ENCODE measurements at regions not wholly inside any gene's neighbourhood (a gene's known extent, or its start where the extent isn't known, plus 50 kb on each side); places are given as distances from the start of the nearest gene placed in this dataset.
"Not testable (repeated sequence)": the region's sequence is repeated elsewhere in the genome, so short reads cannot be mapped to it uniquely, and the experiment has no call there.

DNA sequence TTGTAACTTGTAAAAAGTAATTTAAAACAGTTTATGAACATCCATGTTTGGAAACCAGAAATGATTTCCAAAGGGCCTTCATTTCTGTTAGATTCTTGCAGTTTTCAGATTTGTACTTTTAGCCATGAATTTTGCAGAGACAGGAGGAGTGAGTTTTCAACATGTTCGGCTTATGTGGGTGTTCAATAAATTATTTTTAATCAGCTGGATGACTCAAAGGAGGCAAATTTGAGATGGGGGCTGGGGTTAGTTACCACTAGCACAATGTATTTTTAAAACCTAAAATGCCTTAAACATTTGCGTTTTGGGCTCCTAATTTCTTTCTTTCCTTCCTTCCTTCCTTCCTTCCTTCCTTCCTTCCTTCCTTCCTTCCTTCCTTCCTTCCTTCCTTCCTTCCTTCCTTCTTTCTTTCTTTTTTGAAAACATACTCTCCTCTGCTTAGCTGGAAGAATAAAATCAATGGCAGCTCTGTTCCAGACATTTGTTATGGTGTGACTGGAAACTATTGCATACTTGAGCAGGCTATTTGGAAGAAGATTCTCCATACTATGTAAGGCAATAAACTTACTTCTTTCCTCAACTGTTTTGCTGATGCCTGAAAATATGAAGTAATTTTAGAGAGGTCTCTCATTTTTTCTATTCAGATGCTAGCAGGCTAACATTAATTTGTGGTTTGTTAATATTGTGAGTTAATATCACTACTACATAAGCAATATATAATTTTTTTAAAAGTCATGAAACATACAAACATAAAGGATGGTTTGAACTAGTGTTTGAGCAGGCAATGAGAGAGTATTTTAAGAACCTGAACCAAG lies 394.4 kb downstream of the NYAP2 start:
- Histone ChIP-seq H3K9me3 (no peaks in the 10 kb centered on the region), H3K4me3 (no peak overlapping the region)

DNA sequence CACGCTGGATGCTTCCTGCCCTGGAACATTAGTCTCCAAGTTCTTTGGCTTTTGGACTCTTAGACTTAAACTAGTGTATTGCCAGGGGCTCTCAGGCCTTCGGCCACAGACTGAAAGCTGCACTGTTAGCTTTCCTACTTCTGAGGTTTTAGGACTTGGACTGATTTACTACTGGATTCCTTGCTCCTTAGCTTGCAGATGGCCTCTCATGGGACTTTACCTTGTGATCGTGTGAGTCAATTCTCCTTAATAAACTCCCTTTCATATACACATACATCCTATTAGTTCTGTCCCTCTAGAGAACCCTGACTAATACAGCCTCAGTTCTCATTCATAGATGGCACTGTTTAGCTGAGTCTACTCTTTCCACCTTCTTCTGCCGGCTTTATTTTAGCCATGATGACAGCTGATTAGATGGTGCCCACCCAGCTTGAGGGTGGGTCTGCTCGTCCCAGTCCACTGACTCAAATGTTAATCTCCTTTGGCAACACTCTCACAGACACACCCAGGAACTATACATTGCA lies 389.1 kb downstream of the NYAP2 start:
- H3K4me3 ChIP-seq: no peak overlapping the region
- no peak for DNase-seq
- H3K27me3 ChIP-seq: no peaks in the 10 kb centered on the region
- no peaks in the 10 kb centered on the region for H3K36me3 ChIP-seq
- no peaks in the 10 kb centered on the region for H3K9me3 ChIP-seq

More for the DNA sequence above, 394.4 kb downstream of the NYAP2 start:
- DNase-seq: no peak
- H3K27me3 ChIP-seq: no peaks in the 10 kb centered on the region
- H3K36me3 ChIP-seq: no peaks in the 10 kb centered on the region

DNA sequence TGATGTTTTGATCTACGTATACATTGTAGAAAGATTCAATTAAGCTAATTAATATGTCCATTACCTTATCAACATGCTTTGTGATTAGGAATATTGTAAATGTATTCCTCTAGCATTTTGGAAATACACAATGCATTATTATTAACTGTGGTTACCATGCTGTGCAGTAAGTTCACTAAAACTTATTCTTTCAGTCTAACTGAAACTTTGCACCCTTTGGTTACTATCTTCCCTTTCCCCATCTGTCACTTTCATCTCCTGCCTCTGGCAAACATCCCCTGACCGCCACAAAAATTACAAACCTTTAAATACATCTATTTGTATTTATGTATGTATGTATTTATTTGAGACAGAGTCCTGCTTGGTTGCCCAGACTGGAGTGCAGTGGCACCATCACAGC lies 388.0 kb downstream of the NYAP2 start:
- H3K9me3 ChIP-seq: no peaks in the 10 kb centered on the region

DNA sequence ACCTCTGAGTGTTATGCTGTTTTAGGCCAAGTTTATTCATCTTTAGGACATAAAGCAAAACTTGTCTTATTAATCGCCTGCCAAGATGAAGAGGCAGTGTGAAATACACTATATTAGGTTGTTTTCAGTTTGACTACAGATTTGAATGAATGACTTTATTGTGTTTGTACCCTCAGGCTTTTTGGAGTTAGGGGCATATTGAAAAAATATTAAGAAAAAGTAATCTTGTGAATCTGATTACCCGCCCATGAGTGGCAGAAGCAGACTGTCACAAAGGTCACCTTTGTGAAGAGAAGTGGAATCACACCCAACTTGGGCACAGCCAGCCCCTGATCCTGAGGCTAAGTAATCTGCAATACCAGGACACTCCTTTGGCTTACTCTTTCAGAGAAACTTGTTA lies 382.5 kb downstream of the NYAP2 start:
- Histone ChIP-seq H3K9me3 (no peaks in the 10 kb centered on the region), H3K4me3 (no peak overlapping the region), H3K27me3 (no peaks in the 10 kb centered on the region), H3K36me3 (no peaks in the 10 kb centered on the region)
- no peak for DNase-seq

More for the DNA sequence above, 388.0 kb downstream of the NYAP2 start:
- Histone ChIP-seq H3K36me3 (no peaks in the 10 kb centered on the region), H3K27me3 (no peaks in the 10 kb centered on the region), H3K4me3 (no peak overlapping the region)
- no peak for DNase-seq

DNA sequence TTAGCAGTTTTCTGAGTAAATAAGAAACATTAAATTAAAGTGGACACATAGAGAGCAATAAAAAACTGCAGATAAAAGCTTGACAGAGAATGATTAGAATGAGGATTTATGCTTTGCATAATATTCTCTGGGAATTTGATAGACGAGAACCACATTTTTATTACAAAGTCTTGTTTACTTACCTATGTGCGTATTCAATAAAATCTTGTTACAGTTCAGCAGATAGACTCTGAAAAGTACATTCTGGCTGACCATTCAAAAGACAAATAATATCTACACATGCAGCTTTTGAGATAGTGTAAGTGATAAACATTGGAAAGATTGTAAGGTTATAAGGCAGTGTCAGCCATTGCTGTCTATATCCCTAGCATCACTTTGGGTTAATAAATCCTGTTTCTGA lies 381.6 kb downstream of the NYAP2 start:
- H3K36me3 ChIP-seq: no peaks in the 10 kb centered on the region
- no peaks in the 10 kb centered on the region for H3K9me3 ChIP-seq
- DNase-seq: no peak
- no peaks in the 10 kb centered on the region for H3K27me3 ChIP-seq
- no peak overlapping the region for H3K4me3 ChIP-seq

DNA sequence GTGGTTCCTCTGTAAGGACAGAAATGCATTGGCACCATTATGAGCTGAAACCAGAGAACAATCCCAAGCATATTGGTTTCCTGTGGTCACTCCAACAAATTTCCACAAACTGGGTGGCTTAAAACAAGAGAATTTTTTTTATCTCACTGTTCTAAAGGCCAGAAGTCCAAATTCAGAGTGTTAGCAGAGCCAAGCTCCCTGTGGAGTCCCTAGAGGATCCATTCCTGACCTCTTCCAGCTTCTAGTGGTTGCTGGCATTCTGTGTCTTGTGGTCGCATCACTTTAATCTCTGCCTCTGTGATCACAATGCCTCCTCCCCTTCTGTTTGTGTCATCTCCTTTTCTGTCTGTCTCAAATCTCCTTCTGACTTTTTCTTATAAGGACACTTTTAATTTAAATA lies 380.3 kb downstream of the NYAP2 start:
- no peaks in the 10 kb centered on the region for H3K27me3 ChIP-seq
- DNase-seq: peak; percentile 26
- no peaks in the 10 kb centered on the region for H3K36me3 ChIP-seq
- no peaks in the 10 kb centered on the region for H3K9me3 ChIP-seq
- no peak overlapping the region for H3K4me3 ChIP-seq

DNA sequence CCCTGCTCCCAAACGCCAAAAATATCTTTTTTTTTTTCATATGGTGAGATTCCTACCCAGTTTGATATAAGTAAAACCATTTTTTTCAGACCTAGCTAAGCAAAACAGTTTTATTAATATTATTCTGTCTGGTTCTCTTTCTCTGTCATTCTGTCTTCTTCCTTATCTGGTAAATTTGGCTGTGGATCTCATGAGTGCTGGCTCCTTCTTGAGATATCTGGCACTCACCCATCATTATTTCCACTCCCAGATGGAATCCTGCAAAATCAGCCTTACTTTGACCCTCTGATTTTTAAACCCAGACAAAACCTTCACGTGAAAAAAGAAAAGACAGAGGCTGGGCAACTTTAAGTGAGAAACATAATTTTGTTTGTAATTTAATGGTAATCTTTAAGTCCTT lies 373.6 kb downstream of the NYAP2 start:
- H3K36me3 ChIP-seq: no peaks in the 10 kb centered on the region
- no peaks in the 10 kb centered on the region for H3K27me3 ChIP-seq
- no peak overlapping the region for H3K4me3 ChIP-seq
- no peak for DNase-seq
- peaks cover 3% of the 10 kb centered on the region; the same call in 1 of the 2 replicates for H3K9me3 ChIP-seq

DNA sequence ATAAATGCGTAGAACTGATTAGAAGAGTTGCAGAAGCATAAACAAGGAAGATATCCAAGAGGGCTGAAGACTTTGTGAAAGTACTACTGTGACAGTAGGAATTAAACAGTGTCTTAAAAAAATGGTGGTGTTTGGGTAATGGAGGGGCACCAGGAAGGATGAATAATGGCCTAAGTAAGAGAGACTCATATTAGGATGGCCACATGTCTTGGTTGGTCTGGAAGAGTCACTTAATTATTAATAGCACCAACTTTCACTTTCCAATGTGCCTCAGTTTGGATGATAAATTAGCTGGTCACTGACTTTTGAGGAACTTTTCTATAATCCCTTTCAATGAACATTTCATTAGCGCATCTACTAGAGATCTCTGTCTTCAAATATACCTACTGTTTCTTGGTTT lies 372.2 kb downstream of the NYAP2 start:
- H3K36me3 ChIP-seq: no peaks in the 10 kb centered on the region
- peaks cover 3% of the 10 kb centered on the region; the same call in 1 of the 2 replicates for H3K9me3 ChIP-seq
- no peak for DNase-seq
- H3K27me3 ChIP-seq: no peaks in the 10 kb centered on the region
- no peak overlapping the region for H3K4me3 ChIP-seq

DNA sequence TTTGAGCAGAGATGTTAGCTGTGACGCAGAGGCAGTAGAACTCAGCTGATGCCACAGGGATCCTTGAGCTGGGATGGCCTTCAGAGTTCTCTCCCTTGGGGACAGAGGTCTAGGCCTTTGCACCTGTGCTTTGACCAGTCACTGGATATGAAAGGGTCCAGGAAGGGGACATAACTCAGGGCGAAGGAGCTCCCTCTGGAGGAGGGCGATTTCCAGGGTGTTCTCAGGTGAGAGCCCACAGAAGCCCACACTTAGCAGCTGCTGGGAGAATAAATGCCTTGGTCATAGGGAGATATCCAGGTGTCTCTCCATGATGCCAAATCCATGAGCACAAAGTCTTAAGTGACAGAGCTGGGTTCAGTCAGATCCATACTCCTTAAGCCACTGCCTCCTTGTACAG lies 369.2 kb downstream of the NYAP2 start:
- no peak for DNase-seq
- Histone ChIP-seq H3K9me3 (no peaks in the 10 kb centered on the region), H3K4me3 (no peak overlapping the region), H3K36me3 (no peaks in the 10 kb centered on the region), H3K27me3 (no peaks in the 10 kb centered on the region)

DNA sequence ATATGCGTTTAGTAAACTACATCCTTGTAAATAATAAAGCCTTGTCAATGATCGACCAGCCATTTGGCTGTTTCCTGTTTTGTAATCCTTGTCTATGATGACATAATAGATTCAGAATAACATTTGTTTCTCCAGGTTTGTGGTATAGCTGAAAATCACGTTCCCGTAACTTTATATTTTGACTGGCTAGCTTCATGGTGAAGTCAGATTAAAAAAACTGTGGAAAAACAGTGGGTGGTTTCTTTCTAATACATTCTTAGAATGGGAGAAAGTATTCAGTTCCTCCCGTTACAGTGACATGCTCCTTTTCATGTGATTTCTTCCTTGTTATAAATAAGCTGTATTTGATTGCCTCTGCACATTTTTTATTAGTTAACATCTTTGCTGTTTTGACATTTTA lies 366.9 kb downstream of the NYAP2 start:
- Histone ChIP-seq H3K4me3 (no peak overlapping the region), H3K36me3 (no peaks in the 10 kb centered on the region), H3K9me3 (no peaks in the 10 kb centered on the region), H3K27me3 (no peaks in the 10 kb centered on the region)
- DNase-seq: no peak

DNA sequence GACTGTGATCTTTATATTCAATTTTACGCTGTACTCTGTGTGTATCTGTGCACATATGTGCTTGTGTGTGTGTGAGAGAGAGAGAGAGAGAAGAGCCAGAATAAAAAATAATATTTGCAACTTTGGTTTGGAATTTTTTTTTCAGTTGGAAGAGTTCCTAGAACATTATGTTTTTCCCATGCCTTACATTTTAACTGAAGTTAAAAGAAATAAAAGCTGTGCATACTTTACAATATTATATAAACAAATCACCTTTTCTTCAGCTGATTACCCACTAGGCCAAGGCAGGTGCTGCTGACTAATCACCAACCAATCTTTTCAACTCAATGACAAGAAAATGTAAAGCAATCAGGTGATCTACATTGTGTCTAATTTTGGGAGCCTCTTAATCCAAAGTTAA lies 366.3 kb downstream of the NYAP2 start:
- Histone ChIP-seq H3K4me3 (no peak overlapping the region), H3K27me3 (no peaks in the 10 kb centered on the region), H3K9me3 (no peaks in the 10 kb centered on the region), H3K36me3 (no peaks in the 10 kb centered on the region)
- DNase-seq: no peak

DNA sequence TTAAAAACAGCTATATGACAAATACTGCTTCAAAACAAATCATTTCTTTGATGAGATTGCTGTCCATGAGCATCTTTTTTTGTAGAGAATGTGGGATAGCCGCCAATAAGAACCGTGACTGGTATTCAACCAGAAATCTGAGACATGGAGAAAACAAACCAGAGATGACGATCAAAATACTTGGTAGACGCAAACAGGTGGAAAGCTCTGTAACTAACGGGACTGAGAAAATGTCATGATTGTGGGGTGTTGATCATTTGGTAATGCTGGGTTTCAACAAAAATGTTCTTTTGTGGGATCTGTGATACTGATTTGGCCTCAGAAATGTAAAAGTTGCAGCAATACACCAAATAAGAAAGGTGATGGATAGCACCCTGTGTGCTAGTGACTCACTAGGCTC lies 364.8 kb downstream of the NYAP2 start:
- Histone ChIP-seq H3K9me3 (no peaks in the 10 kb centered on the region), H3K4me3 (no peak overlapping the region), H3K36me3 (no peaks in the 10 kb centered on the region), H3K27me3 (no peaks in the 10 kb centered on the region)
- no peak for DNase-seq

DNA sequence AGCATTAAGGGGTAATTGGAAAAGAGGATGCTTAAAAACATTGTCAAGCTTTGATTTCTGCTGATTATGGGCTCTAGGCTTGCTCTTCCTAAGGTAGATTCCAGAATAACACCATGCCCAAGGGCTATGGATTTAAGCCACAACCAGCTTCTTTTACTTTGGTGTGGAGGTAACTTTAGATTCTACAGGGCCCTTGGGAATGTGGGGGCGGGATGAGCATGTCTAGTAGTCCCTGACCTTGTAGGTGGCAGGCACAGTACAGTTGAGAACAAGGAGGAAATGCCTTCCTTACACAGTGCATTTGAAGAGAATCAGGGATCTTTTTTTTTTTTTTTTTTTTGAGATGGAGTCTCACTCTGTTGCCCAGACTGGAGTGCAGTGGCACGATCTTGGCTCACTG lies 364.2 kb downstream of the NYAP2 start:
- no peaks in the 10 kb centered on the region for H3K36me3 ChIP-seq
- no peak for DNase-seq
- H3K4me3 ChIP-seq: no peak overlapping the region
- H3K9me3 ChIP-seq: no peaks in the 10 kb centered on the region
- no peaks in the 10 kb centered on the region for H3K27me3 ChIP-seq

DNA sequence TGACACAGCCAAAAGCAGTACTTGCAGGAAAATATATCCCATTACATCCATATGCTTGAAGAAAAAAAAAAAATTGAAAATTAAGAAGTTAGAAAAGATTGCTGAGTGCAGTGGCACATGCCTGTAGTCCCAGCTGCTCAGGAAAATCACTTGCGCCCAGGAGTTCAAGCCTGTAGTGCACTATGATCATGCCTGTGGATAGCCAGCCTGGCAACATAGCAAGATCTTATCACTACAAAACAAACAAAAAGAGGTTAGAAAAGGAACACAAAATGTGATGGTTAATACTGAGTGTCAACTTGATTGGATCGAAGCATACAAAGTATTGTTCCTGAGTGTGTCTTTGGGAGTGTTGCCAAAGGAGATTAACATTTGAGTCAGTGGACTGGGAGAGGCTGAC lies 361.9 kb downstream of the NYAP2 start:
- DNase-seq: no peak
- H3K9me3 ChIP-seq: no peaks in the 10 kb centered on the region
- H3K27me3 ChIP-seq: no peaks in the 10 kb centered on the region
- no peaks in the 10 kb centered on the region for H3K36me3 ChIP-seq
- no peak overlapping the region for H3K4me3 ChIP-seq

DNA sequence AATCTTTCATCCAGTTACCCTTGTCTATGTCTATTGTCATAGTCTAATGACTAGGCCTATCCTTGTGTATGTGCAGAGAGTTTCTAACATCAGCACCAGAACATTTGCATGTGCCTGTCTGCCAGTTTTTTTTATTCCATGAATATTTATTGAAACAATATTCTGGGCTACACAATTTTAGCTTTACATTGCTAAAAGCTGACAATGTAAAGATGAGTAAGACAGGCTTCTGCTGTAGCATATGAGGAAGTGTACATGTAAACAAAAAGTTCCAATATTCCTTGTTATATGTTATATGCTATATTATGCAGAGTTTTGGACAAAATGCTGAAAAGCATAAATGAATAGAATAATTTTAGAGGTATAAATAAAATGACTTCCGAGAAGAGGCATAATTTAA lies 357.7 kb downstream of the NYAP2 start:
- Histone ChIP-seq H3K27me3 (no peaks in the 10 kb centered on the region), H3K36me3 (no peaks in the 10 kb centered on the region), H3K4me3 (no peak overlapping the region), H3K9me3 (no peaks in the 10 kb centered on the region)
- no peak for DNase-seq

DNA sequence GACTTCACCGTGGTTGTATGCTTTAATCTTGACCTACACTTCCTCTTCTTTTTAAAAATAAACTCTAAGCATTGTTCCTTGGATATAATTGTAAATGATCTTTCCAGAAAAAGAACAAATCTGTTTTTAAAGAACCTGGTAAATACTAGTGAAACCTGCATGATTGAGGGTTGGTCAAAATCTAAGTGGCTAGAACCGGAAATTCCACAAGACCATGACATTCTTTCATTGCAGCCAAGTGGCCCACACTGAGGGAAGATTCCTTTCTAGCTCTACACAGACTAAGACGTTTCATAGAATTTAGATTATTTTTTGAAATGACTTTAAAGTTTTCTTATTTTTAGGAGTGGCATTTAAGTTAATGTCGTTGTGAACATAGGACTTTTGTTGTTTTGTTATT lies 356.7 kb downstream of the NYAP2 start:
- no peak for DNase-seq
- H3K27me3 ChIP-seq: no peaks in the 10 kb centered on the region
- H3K4me3 ChIP-seq: no peak overlapping the region
- no peaks in the 10 kb centered on the region for H3K9me3 ChIP-seq
- H3K36me3 ChIP-seq: no peaks in the 10 kb centered on the region

DNA sequence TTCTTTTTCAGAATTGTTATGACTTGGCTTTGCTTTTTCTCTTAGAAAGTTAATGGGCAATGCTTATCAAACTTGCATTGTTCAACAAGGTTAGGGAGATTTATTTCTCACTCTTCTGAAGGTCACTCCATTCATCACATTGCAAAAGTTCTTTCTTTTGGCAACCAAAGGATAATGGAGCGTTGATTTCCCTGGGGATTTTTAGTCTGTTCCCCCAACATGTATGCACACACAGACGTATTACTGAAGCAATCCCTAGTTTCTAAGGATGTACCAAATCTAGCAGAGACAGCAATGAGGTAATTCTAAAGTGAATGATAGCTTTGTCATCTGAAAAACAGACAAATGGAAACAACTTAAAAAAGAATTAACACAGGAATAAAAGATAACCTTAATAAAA lies 349.1 kb downstream of the NYAP2 start:
- no peak for DNase-seq
- Histone ChIP-seq H3K27me3 (no peaks in the 10 kb centered on the region), H3K9me3 (no peaks in the 10 kb centered on the region), H3K36me3 (no peaks in the 10 kb centered on the region), H3K4me3 (no peak overlapping the region)

DNA sequence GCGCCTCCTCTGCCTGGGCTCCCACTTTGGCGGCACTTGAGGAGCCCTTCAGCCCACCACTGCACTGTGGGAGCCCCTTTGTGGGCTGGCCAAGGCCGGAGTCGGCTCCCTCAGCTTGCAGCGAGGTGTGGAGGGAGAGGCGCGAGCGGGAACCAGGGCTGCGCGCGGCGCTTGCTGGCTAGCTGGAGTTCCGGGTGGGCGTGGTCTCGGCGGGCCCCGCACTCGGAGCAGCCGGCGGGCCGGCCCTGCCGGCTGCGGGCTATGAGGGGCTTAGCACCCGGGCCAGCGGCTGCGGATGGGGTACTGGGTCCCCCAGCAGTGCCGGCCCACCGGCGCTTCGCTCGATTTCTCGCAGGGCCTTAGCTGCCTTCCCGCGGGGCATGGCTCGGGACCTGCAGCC lies 344.5 kb downstream of the NYAP2 start:
- DNase-seq, H3K9me3 ChIP-seq, H3K27me3 ChIP-seq: not testable (repeated sequence)

More for the DNA sequence above, 344.5 kb downstream of the NYAP2 start:
- H3K36me3 ChIP-seq, H3K4me3 ChIP-seq: not testable (repeated sequence)

All from MG63 (cell line).